MCF 10A (cell line): ENCODE measurements at regions not wholly inside any gene's neighbourhood (a gene's known extent, or its start where the extent isn't known, plus 50 kb on each side); places are given as distances from the start of the nearest gene placed in this dataset.

Source experiments
- BruUV-seq: library from RNA; stranded (reverse); fragments of 400-500 nt; replicated peaks from 2 replicates; lab custom pipeline; 2021; lab: Mats Ljungman, UMichigan
- CTCF ChIA-PET: fragments of 300-600 bp; sonication (Branson Sonifier 250); formaldehyde crosslinking; extraction: SDS; loops from one replicate; lab custom pipeline; 2021; ENCODE audit warnings: antibody characterized with exemption, inconsistent platforms; lab: Yijun Ruan, JAX
- POLR2A ChIA-PET: fragments of 300-600, 350-650 bp; sonication (Branson Sonifier 250); formaldehyde crosslinking; extraction: SDS; loops from one replicate; lab custom pipeline; 2020; ENCODE audit warnings: antibody characterized with exemption, inconsistent platforms; lab: Yijun Ruan, JAX
- DNase-seq: peaks from one replicate; pipeline ENCODE4 v3.0.0-alpha.2; 2018; ENCODE audit not compliant: unreplicated experiment
- H3K27ac Mint-ChIP-seq: one replicate; pipeline ENCODE4 v1.8.0; 2022; ENCODE audit warnings: mild to moderate bottlenecking, low read depth, mixed read lengths; ENCODE audit not compliant: unreplicated experiment
- H3K27me3 Mint-ChIP-seq: one replicate; pipeline ENCODE4 v1.8.0; 2022; ENCODE audit warnings: mixed read lengths; ENCODE audit not compliant: insufficient read depth, unreplicated experiment
- H3K36me3 Mint-ChIP-seq: one replicate; pipeline ENCODE4 v1.8.0; 2022; ENCODE audit warnings: mild to moderate bottlenecking, moderate library complexity, mixed read lengths; ENCODE audit not compliant: insufficient read depth, unreplicated experiment
- H3K4me1 Mint-ChIP-seq: one replicate; pipeline ENCODE4 v1.8.0; 2022; ENCODE audit warnings: mixed read lengths; ENCODE audit not compliant: insufficient read depth, unreplicated experiment
- H3K4me3 Mint-ChIP-seq: one replicate; pipeline ENCODE4 v1.8.0; 2022; ENCODE audit warnings: mild to moderate bottlenecking, moderate library complexity, mixed read lengths; ENCODE audit not compliant: unreplicated experiment
- H3K9me3 Mint-ChIP-seq: one replicate; pipeline ENCODE4 v1.8.0; 2022; ENCODE audit warnings: mixed read lengths; ENCODE audit not compliant: unreplicated experiment
- intact Hi-C: fragments of 100-400 bp; cut with micrococcal nuclease; formaldehyde crosslinking; loops from 2 replicates; pipeline ENCODE4 v1.14.1; 2022
- TF ChIP-seq, protein P1 (sequence below): fragments of 200-600 bp; IDR thresholded peaks from one replicate; pipeline ENCODE4 v1.8.0; 2022; ENCODE audit warnings: antibody characterized with exemption, mild to moderate bottlenecking; ENCODE audit not compliant: unreplicated experiment

DNA sequence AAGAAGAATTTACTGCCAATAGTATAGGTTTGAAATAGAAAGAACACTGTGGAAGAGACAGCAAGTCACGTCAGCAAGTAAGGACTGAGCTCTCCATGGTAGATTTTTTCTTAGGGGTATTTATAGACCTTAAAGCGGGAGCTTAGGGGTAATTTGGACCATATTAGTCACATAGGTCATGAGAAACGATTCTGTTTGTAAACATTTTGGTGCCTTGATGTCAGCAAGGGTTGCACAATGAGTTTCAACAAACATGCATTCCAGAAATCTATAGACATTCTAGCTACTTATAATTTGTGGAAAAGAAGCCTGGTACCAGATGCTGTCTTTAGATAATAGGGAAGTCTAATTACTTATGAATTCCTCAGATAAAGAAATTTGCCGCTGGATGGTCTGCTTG is 624.7 kb downstream of the TDRD15 start:
- Mint-ChIP-seq H3K4me3 (no peak overlapping the region), H3K27ac (no peak overlapping the region), H3K27me3 (no peaks in the 10 kb centered on the region), H3K4me1 (no peaks in the 10 kb centered on the region), H3K36me3 (no peaks in the 10 kb centered on the region), H3K9me3 (peaks cover 8% of the 10 kb centered on the region)
- no peak for DNase-seq
- TF ChIP-seq, protein P1, sequence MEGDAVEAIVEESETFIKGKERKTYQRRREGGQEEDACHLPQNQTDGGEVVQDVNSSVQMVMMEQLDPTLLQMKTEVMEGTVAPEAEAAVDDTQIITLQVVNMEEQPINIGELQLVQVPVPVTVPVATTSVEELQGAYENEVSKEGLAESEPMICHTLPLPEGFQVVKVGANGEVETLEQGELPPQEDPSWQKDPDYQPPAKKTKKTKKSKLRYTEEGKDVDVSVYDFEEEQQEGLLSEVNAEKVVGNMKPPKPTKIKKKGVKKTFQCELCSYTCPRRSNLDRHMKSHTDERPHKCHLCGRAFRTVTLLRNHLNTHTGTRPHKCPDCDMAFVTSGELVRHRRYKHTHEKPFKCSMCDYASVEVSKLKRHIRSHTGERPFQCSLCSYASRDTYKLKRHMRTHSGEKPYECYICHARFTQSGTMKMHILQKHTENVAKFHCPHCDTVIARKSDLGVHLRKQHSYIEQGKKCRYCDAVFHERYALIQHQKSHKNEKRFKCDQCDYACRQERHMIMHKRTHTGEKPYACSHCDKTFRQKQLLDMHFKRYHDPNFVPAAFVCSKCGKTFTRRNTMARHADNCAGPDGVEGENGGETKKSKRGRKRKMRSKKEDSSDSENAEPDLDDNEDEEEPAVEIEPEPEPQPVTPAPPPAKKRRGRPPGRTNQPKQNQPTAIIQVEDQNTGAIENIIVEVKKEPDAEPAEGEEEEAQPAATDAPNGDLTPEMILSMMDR, result no peak
- CTCF ChIA-PET, result no interaction called here
- no TSS peak for BruUV-seq
- intact Hi-C loops, result no loop called here
- POLR2A ChIA-PET, result interaction anchor here (0.7 kb wide), 1 partner anchor 241 kb away, joined by 3 read pairs; no protein-coding TSS in a partner anchor

- DNase-seq, result no peak
- no peaks in the 10 kb centered on the region for H3K9me3 Mint-ChIP-seq
- H3K36me3 Mint-ChIP-seq, result no peaks in the 10 kb centered on the region
- intact Hi-C loops, result no loop called here
- H3K27ac Mint-ChIP-seq, result no peak overlapping the region
- no peaks in the 10 kb centered on the region for H3K4me1 Mint-ChIP-seq
- TF ChIP-seq, protein P1, result peak; percentile 34
- CTCF ChIA-PET, result interaction anchor here (0.5 to 1.0 kb wide), 3 partner anchors 9 to 714 kb away, joined by 3 read pairs; no protein-coding TSS in a partner anchor
- POLR2A ChIA-PET, result interaction anchor here (0.7 kb wide), 1 partner anchor 420 kb away, joined by 3 read pairs; no protein-coding TSS in a partner anchor
- BruUV-seq, result no TSS peak
- H3K27me3 Mint-ChIP-seq, result peaks cover 8% of the 10 kb centered on the region
- no peak overlapping the region for H3K4me3 Mint-ChIP-seq
Measured at GRCh38 chr2:21754164-21754788, 630.5 kb downstream of the TDRD15 start.

GRCh38 chr2:21757805-21758430 is 634.1 kb downstream of the TDRD15 start:
- Mint-ChIP-seq H3K9me3 (no peaks in the 10 kb centered on the region), H3K4me1 (no peaks in the 10 kb centered on the region), H3K36me3 (no peaks in the 10 kb centered on the region), H3K27me3 (peaks cover 13% of the 10 kb centered on the region), H3K27ac (no peak overlapping the region), H3K4me3 (no peak overlapping the region)
- TF ChIP-seq, protein P1, result no peak
- CTCF ChIA-PET, result no interaction called here
- POLR2A ChIA-PET, result no interaction called here
- intact Hi-C loops, result no loop called here
- DNase-seq, result no peak
- no TSS peak for BruUV-seq

DNA sequence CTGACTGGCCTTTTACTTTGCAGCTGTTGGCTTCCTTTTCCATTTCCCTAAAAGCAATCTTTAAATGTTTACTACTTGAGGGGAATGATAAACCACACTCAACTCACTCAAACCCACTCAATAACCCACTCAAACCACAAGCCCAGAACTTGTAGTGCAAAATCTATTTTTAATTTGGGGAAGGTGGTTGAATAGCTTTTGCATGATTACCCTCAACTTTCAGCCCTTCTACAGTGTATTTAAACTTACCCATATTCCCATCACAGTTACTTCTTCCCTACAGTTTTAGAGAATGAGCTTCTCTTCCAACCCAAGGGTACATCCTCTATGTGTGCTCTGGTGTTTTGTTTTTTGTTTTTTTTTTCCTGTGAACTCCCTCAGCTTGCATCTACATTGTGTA is 636.1 kb downstream of the TDRD15 start:
- TF ChIP-seq, protein P1, result no peak
- intact Hi-C loops, result no loop called here
- ChIA-PET CTCF (interaction anchor here (0.6 to 1.4 kb wide), 2 partner anchors 11 to 239 kb away, joined by 3 to 5 read pairs; no protein-coding TSS in a partner anchor), POLR2A (no interaction called here)
- Mint-ChIP-seq H3K4me3 (no peak overlapping the region), H3K36me3 (no peaks in the 10 kb centered on the region), H3K4me1 (no peaks in the 10 kb centered on the region), H3K27ac (no peak overlapping the region), H3K9me3 (no peaks in the 10 kb centered on the region), H3K27me3 (peaks cover 13% of the 10 kb centered on the region)
- no peak for DNase-seq
- no TSS peak for BruUV-seq
